Right lung (tissue), 2 donors: ENCODE measurements at regions not wholly inside any gene's neighbourhood (a gene's known extent, or its start where the extent isn't known, plus 50 kb on each side); places are given as distances from the start of the nearest gene placed in this dataset.
A peak's percentile ranks its signal among the peaks of the same experiment; 100 is the strongest.

Experiments used
- DNase-seq, 2 donors: peaks; one replicate each; pipeline ENCODE4 v3.0.0-alpha.2; 2013

- DNase-seq: no peak
Observed at GRCh38 chr1:199109160-199109559, 470.3 kb downstream of the PTPRC start.

- DNase-seq: no peak
Observed at GRCh38 chr1:199112365-199112764, 473.5 kb downstream of the PTPRC start.

- DNase-seq: peak in 1 of 2 donors; percentile 5
Observed at GRCh38 chr1:199113265-199113869, 474.5 kb downstream of the PTPRC start.

- DNase-seq: no peak
Observed at GRCh38 chr1:199116488-199116887, 477.6 kb downstream of the PTPRC start.

- no peak for DNase-seq
Observed at GRCh38 chr1:199121047-199121446, 482.2 kb downstream of the PTPRC start.

GRCh38 chr1:199122085-199122484 is 483.2 kb downstream of the PTPRC start:
- DNase-seq: no peak

GRCh38 chr1:199122532-199123311 is 483.9 kb downstream of the PTPRC start:
- no peak for DNase-seq

GRCh38 chr1:199123615-199124014 is 484.8 kb downstream of the PTPRC start:
- no peak for DNase-seq

GRCh38 chr1:199124351-199124750 is 485.5 kb downstream of the PTPRC start:
- no peak for DNase-seq

GRCh38 chr1:199129247-199129646 is 490.4 kb downstream of the PTPRC start:
- no peak for DNase-seq

- no peak for DNase-seq
Observed at GRCh38 chr1:199132006-199132405, 493.2 kb downstream of the PTPRC start.

GRCh38 chr1:199135901-199136300 is 497.1 kb downstream of the PTPRC start:
- no peak for DNase-seq

- DNase-seq: no peak
Observed at GRCh38 chr1:199138061-199138460, 499.2 kb downstream of the PTPRC start.

- DNase-seq: no peak
Observed at GRCh38 chr1:199149591-199149990, 510.8 kb downstream of the PTPRC start.

- DNase-seq: no peak
Observed at GRCh38 chr1:199150756-199151155, 511.9 kb downstream of the PTPRC start.

GRCh38 chr1:199151634-199152425 is 513.0 kb downstream of the PTPRC start:
- DNase-seq: no peak

GRCh38 chr1:199152676-199153075 is 513.8 kb downstream of the PTPRC start:
- DNase-seq: no peak

GRCh38 chr1:199155166-199156019 is 516.6 kb downstream of the PTPRC start:
- DNase-seq: no peak

GRCh38 chr1:199157494-199157893 is 518.7 kb downstream of the PTPRC start:
- no peak for DNase-seq

- DNase-seq: no peak
Observed at GRCh38 chr1:199160521-199161318, 521.9 kb downstream of the PTPRC start.

- no peak for DNase-seq
Observed at GRCh38 chr1:199161319-199161680, 522.5 kb downstream of the PTPRC start.
